GM12891 (cell line): ENCODE measurements at regions not wholly inside any gene's neighbourhood (a gene's known extent, or its start where the extent isn't known, plus 50 kb on each side); places are given as distances from the start of the nearest gene placed in this dataset.

Experiments used
- POLR2A ChIP-seq: IDR thresholded peaks from 2 replicates; pipeline ENCODE4 v1.6.1; 2011; ENCODE audit warnings: low read depth, low read length, control low read depth
- POLR2AphosphoS5 ChIP-seq: IDR thresholded peaks from 2 replicates; pipeline ENCODE4 v1.6.1; 2011; ENCODE audit warnings: low read depth, low read length, control low read depth
- SPI1 ChIP-seq: IDR thresholded peaks from 2 replicates; pipeline ENCODE4 v1.6.1; 2011; ENCODE audit warnings: low read depth, low read length, control low read depth
- TAF1 ChIP-seq: IDR thresholded peaks from 2 replicates; pipeline ENCODE4 v1.6.1; 2011; ENCODE audit warnings: low read depth, low read length, control low read depth

DNA sequence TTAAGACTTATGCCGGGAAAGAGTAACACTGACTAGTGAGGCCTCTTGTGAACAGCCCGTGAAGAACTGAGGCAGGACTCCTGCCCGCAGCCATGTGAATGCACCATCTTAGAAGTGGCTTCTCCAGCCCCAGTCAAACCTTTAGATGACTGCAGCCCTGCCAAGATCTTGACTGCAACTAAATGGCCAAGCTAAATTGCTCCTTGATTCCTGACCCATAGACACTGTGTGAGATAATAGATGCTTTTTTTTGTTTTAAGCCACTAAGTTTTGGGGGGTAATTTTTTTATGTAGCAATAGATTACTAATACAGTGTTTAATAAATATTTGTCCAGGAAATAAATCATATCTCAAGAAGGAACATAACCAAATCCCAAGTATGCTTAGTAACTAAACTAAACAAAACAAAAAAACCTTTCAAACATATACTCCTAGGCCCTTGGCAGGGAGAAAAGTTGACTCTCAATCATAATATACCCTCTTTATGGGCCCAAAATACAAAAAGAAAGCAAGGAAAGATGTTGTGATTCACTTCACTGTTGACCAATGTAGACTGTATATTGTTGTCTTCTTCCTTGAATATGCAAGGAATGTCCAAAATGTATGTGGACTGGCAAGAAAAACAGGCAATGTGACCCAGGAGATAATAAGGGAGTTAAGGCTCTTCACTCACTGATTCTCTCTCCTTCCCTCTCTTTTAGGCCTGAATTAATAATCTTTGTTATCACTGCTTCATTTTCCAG lies 79.7 kb upstream of the ZNF366 start:
- TF ChIP-seq POLR2AphosphoS5 (no peak), POLR2A (no peak), TAF1 (no peak), SPI1 (no peak)
